CD4-positive, alpha-beta T cell (primary cell): ENCODE measurements at regions not wholly inside any gene's neighbourhood (a gene's known extent, or its start where the extent isn't known, plus 50 kb on each side); places are given as distances from the start of the nearest gene placed in this dataset.

ENCODE experiments used
- ATAC-seq: fragments of 200-7000 bp; cut with Tn5 transposase; one replicate; pipeline ENCODE4 v1.10.0; 2022; ENCODE audit warnings: mild to moderate bottlenecking; ENCODE audit not compliant: poor library complexity
- CTCF ChIA-PET: fragments of 350-600 bp; sonication (Branson Sonifier 250); formaldehyde crosslinking; loops from one replicate; lab custom pipeline; 2021; ENCODE audit warnings: antibody characterized with exemption, inconsistent platforms; lab: Charles Lee
- POLR2A ChIA-PET: fragments of 350-600 bp; sonication (Branson Sonifier 250); formaldehyde crosslinking; loops from one replicate; lab custom pipeline; 2021; ENCODE audit warnings: antibody characterized with exemption, inconsistent platforms; lab: Charles Lee
- DNase-seq, 14 experiments: peaks; one replicate each; pipeline ENCODE4 v3.0.0-alpha.2; 2013 to 2020; ENCODE audit warnings: mixed read lengths in 2 of 14
- H3K27ac ChIP-seq, 2 donors: one replicate each; pipeline versions ENCODE4 v1.5.1 to v1.7.0; 2013; ENCODE audit warnings: low read length in 2 of 2, low read depth in 1 of 2, mild to moderate bottlenecking in 1 of 2
- H3K27me3 ChIP-seq, 2 experiments: 1 replicate in 1 of 2; 2 replicates in 1 of 2; pipeline versions ENCODE4 v1.6.1 to v1.7.0; 2013; ENCODE audit warnings: low read length in 2 of 2, control low read depth in 1 of 2, mild to moderate bottlenecking in 1 of 2, moderate library complexity in 1 of 2; ENCODE audit not compliant: insufficient read depth in 2 of 2, control insufficient read depth in 1 of 2
- H3K36me3 ChIP-seq: one replicate; pipeline ENCODE4 v1.6.1; 2013; ENCODE audit warnings: low read length, control low read depth; ENCODE audit not compliant: insufficient read depth
- H3K4me1 ChIP-seq: one replicate; pipeline ENCODE4 v1.6.1; 2013; ENCODE audit warnings: low read length, control low read depth; ENCODE audit not compliant: insufficient read depth
- H3K4me3 ChIP-seq: one replicate; pipeline ENCODE4 v1.5.1; 2013; ENCODE audit warnings: mild to moderate bottlenecking, low read length, moderate library complexity
- H3K9me3 ChIP-seq, 2 experiments: 1 replicate in 1 of 2; 2 replicates in 1 of 2; pipeline versions ENCODE4 v1.6.1 to v1.7.0; 2013; ENCODE audit warnings: low read length in 2 of 2, mild to moderate bottlenecking in 2 of 2, control low read depth in 1 of 2, moderate library complexity in 1 of 2; ENCODE audit not compliant: control insufficient read depth in 1 of 2, insufficient read depth in 1 of 2
- H3K27ac Mint-ChIP-seq: one replicate; pipeline ENCODE4 v1.8.0; 2020; ENCODE audit warnings: mixed read lengths
- H3K27me3 Mint-ChIP-seq: one replicate; pipeline ENCODE4 v1.8.0; 2021; ENCODE audit warnings: mixed read lengths
- H3K36me3 Mint-ChIP-seq: one replicate; pipeline ENCODE4 v1.8.0; 2021; ENCODE audit warnings: low read depth, mixed read lengths
- H3K4me1 Mint-ChIP-seq: one replicate; pipeline ENCODE4 v1.8.0; 2021; ENCODE audit warnings: low read depth, mixed read lengths
- H3K4me3 Mint-ChIP-seq: one replicate; pipeline ENCODE4 v1.8.0; 2020; ENCODE audit warnings: mild to moderate bottlenecking, mixed read lengths
- H3K9me3 Mint-ChIP-seq: one replicate; pipeline ENCODE4 v1.8.0; 2020; ENCODE audit warnings: mixed read lengths
- intact Hi-C, 2 experiments: fragments of 100-400 bp; cut with DNase I in 1 of 2; cut with micrococcal nuclease in 1 of 2; formaldehyde crosslinking; loops; one replicate each; pipeline versions ENCODE4 v1.15.1 to v1.9.0; 2023 to 2025; cut with DNase I, micrococcal nuclease
- TF ChIP-seq, protein P1 (sequence below): fragments of 200-600 bp; IDR thresholded peaks from one replicate; pipeline ENCODE4 v1.8.0; 2022; ENCODE audit warnings: antibody characterized with exemption, mild to moderate bottlenecking

- Histone ChIP-seq H3K27ac (no peak overlapping the region), H3K4me1 (no peaks in the 10 kb centered on the region), H3K27me3 (peaks cover 0 to 5% of the 10 kb centered on the region in 2 experiments), H3K36me3 (no peaks in the 10 kb centered on the region), H3K4me3 (no peak overlapping the region), H3K9me3 (no peaks in the 10 kb centered on the region)
- intact Hi-C loops, result no loop called here
- ATAC-seq (no peak), DNase-seq (no peak)
- TF ChIP-seq, protein P1, sequence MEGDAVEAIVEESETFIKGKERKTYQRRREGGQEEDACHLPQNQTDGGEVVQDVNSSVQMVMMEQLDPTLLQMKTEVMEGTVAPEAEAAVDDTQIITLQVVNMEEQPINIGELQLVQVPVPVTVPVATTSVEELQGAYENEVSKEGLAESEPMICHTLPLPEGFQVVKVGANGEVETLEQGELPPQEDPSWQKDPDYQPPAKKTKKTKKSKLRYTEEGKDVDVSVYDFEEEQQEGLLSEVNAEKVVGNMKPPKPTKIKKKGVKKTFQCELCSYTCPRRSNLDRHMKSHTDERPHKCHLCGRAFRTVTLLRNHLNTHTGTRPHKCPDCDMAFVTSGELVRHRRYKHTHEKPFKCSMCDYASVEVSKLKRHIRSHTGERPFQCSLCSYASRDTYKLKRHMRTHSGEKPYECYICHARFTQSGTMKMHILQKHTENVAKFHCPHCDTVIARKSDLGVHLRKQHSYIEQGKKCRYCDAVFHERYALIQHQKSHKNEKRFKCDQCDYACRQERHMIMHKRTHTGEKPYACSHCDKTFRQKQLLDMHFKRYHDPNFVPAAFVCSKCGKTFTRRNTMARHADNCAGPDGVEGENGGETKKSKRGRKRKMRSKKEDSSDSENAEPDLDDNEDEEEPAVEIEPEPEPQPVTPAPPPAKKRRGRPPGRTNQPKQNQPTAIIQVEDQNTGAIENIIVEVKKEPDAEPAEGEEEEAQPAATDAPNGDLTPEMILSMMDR, result no peak
- no peak overlapping the region for H3K27ac Mint-ChIP-seq
- peaks cover 5% of the 10 kb centered on the region for H3K27me3 Mint-ChIP-seq
- no peaks in the 10 kb centered on the region for H3K4me1 Mint-ChIP-seq
- H3K4me3 Mint-ChIP-seq, result no peak overlapping the region
- no peaks in the 10 kb centered on the region for H3K36me3 Mint-ChIP-seq
- POLR2A ChIA-PET, result no interaction called here
- CTCF ChIA-PET, result no interaction called here
- H3K9me3 Mint-ChIP-seq, result no peaks in the 10 kb centered on the region
These were observed 128.8 kb downstream of the TTC32 start for GRCh38 chr2:19772981-19773380.

GRCh38 chr2:19769513-19769912 is 132.3 kb downstream of the TTC32 start:
- no peak for ATAC-seq
- TF ChIP-seq, protein P1, result no peak
- Histone ChIP-seq H3K4me3 (no peak overlapping the region), H3K9me3 (no peaks in the 10 kb centered on the region), H3K4me1 (no peaks in the 10 kb centered on the region), H3K36me3 (no peaks in the 10 kb centered on the region), H3K27ac (no peak overlapping the region), H3K27me3 (no peaks in the 10 kb centered on the region)
- ChIA-PET POLR2A (no interaction called here), CTCF (no interaction called here)
- Mint-ChIP-seq H3K4me1 (no peaks in the 10 kb centered on the region), H3K36me3 (no peaks in the 10 kb centered on the region), H3K9me3 (no peaks in the 10 kb centered on the region), H3K27ac (no peak overlapping the region), H3K27me3 (peaks cover 4% of the 10 kb centered on the region), H3K4me3 (no peak overlapping the region)
- intact Hi-C loops, result no loop called here
- DNase-seq, result no peak

GRCh38 chr2:19767899-19768298 is 133.9 kb downstream of the TTC32 start:
- DNase-seq, result no peak
- CTCF ChIA-PET, result no interaction called here

More at GRCh38 chr2:19767899-19768298, 133.9 kb downstream of the TTC32 start:
- Mint-ChIP-seq H3K4me3 (no peak overlapping the region), H3K36me3 (no peaks in the 10 kb centered on the region), H3K9me3 (no peaks in the 10 kb centered on the region), H3K4me1 (no peaks in the 10 kb centered on the region), H3K27ac (no peak overlapping the region), H3K27me3 (peaks cover 4% of the 10 kb centered on the region)
- Histone ChIP-seq H3K4me1 (no peaks in the 10 kb centered on the region), H3K4me3 (no peak overlapping the region), H3K9me3 (peaks cover 0 to 5% of the 10 kb centered on the region in 2 experiments), H3K27ac (no peak overlapping the region), H3K36me3 (no peaks in the 10 kb centered on the region), H3K27me3 (no peaks in the 10 kb centered on the region)
- POLR2A ChIA-PET, result no interaction called here
- intact Hi-C loops, result no loop called here
- no peak for ATAC-seq
- TF ChIP-seq, protein P1, result no peak
